ENCODE measurements at regions not wholly inside any gene's neighbourhood (a gene's known extent, or its start where the extent isn't known, plus 50 kb on each side); places are given as distances from the start of the nearest gene placed in this dataset.
"Not testable (repeated sequence)": the region's sequence is repeated elsewhere in the genome, so short reads cannot be mapped to it uniquely, and the experiment has no call there.

GRCh38 chr3:16013568-16013967, 160.9 kb upstream of the GALNT15 start:
- Histone ChIP-seq H3K4me3 (no peak overlapping the region), H3K27me3 (no peaks in the 10 kb centered on the region), H3K9me3 (no peaks in the 10 kb centered on the region), H3K27ac (no peak overlapping the region), H3K36me3 (no peaks in the 10 kb centered on the region), H3K4me1 (no peaks in the 10 kb centered on the region)
- WGBS, 2 donors (ENCODE audit: low coverage in 1 of 2) = 67 to 69% methylated on average over 2 of the region's 2 CpGs
- TF ChIP-seq EP300 (IDR thresholded peaks at IDR 0.05) (no peak), POLR2A (IDR thresholded peaks at IDR 0.05) (no peak), CTCF (IDR thresholded peaks at IDR 0.05) (no peak), POLR2AphosphoS5 (IDR thresholded peaks at IDR 0.05) (no peak)
- ATAC-seq = no peak

GRCh38 chr3:16021801-16022200, 152.7 kb upstream of the GALNT15 start:
- not testable (repeated sequence) for ATAC-seq, H3K4me3 ChIP-seq, H3K27ac ChIP-seq, H3K27me3 ChIP-seq, H3K36me3 ChIP-seq, H3K9me3 ChIP-seq, H3K4me1 ChIP-seq
- 85% methylated on average over 3 of the region's 4 CpGs; no CpG with 5 or more reads in 1 of the 2 donors for WGBS, 2 donors (ENCODE audit: low coverage in 1 of 2)

DNA sequence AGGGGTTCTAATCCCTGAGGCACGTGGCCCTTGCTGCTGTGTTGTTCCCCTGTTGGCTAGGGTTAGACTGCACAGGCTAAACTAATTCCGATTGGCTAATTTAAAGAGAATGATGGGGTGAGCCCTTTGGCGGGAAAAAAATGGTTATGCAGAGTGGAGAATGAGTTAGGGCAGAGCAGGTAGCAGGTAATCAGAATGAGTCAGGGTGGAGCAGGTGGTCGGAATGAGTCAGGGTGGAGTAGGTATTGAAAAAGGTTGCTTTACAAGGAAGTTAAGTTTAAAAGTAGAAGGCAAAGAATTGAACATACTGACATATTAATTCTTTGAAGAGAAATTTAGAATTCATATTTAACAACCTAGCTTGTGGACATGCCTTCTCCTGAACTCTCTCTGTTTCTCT, 150.6 kb upstream of the GALNT15 start:
- not testable (repeated sequence) for H3K9me3 ChIP-seq, H3K27me3 ChIP-seq, ATAC-seq, H3K36me3 ChIP-seq, H3K4me3 ChIP-seq, H3K27ac ChIP-seq, H3K4me1 ChIP-seq
- 67 to 85% methylated on average over 1 to 2 of the region's 4 CpGs for WGBS, 2 donors (ENCODE audit: low coverage in 1 of 2)

DNA sequence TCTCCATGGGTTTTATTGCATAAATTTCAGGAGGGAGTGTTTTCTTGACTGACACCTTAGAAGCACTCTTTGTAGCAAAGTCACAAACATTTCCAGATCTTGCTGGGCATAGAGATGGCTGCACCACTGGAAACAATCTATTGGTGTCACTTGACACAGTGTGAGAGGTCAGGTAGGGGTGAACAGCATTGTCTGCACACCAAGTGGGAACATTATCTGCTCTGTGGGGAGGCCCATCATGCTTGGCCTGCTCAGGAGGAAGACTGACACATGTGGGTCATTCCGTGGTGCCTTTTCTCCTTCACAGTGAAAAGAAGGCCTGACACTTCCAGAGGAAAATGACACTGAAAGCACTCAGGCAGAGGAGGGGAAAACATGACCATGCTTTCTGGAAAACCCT, 149.9 kb upstream of the GALNT15 start:
- Histone ChIP-seq H3K4me1 (no peaks in the 10 kb centered on the region), H3K36me3 (no peaks in the 10 kb centered on the region), H3K27me3 (no peaks in the 10 kb centered on the region), H3K4me3 (no peak overlapping the region), H3K9me3 (no peaks in the 10 kb centered on the region), H3K27ac (no peak overlapping the region)
- no peak for TF ChIP-seq POLR2A (IDR thresholded peaks at IDR 0.05)
- no peak for TF ChIP-seq CTCF (IDR thresholded peaks at IDR 0.05)
- TF ChIP-seq POLR2AphosphoS5 (IDR thresholded peaks at IDR 0.05) = no peak
- TF ChIP-seq EP300 (IDR thresholded peaks at IDR 0.05) = no peak
- WGBS, 2 donors (ENCODE audit: low coverage in 1 of 2) = 31 to 75% methylated on average over 1 of the region's 1 CpG
- ATAC-seq = no peak

DNA sequence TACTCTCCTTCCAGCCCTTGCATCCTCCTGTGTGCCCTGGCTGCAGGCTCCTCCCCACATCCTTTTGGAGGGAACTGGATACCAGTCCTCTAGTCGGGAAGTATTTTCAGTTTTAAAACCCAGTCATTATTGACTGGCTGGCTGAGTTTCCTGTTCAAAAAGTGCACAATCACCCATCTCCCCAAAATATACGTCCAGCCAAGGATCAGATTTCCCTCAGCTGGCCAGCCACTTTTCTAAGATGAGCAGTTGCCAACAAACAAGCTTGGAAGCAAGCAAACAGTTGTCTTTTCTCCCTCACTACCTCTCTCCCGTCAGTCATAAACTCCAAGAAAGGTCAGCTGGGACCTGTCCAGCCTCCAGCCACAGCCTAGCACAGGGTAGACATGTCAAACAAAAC, 147.7 kb upstream of the GALNT15 start:
- H3K4me1 ChIP-seq = no peaks in the 10 kb centered on the region
- no peak overlapping the region for H3K27ac ChIP-seq
- 13 to 43% methylated on average over 1 to 3 of the region's 3 CpGs for WGBS, 2 donors (ENCODE audit: low coverage in 1 of 2)
- no peaks in the 10 kb centered on the region for H3K27me3 ChIP-seq
- ATAC-seq = no peak
- no peak for TF ChIP-seq POLR2A (IDR thresholded peaks at IDR 0.05)
- TF ChIP-seq POLR2AphosphoS5 (IDR thresholded peaks at IDR 0.05) = no peak
- no peak for TF ChIP-seq EP300 (IDR thresholded peaks at IDR 0.05)
- TF ChIP-seq CTCF (IDR thresholded peaks at IDR 0.05) = no peak
- no peaks in the 10 kb centered on the region for H3K9me3 ChIP-seq
- no peaks in the 10 kb centered on the region for H3K36me3 ChIP-seq
- no peak overlapping the region for H3K4me3 ChIP-seq

- Histone ChIP-seq H3K9me3 (no peaks in the 10 kb centered on the region), H3K4me1 (no peaks in the 10 kb centered on the region), H3K36me3 (no peaks in the 10 kb centered on the region), H3K4me3 (no peak overlapping the region), H3K27me3 (no peaks in the 10 kb centered on the region), H3K27ac (no peak overlapping the region)
- WGBS, 2 donors (ENCODE audit: low coverage in 1 of 2) = 56 to 72% methylated on average over 2 of the region's 2 CpGs
- TF ChIP-seq CTCF (IDR thresholded peaks at IDR 0.05) (no peak), POLR2AphosphoS5 (IDR thresholded peaks at IDR 0.05) (no peak), POLR2A (IDR thresholded peaks at IDR 0.05) (no peak), EP300 (IDR thresholded peaks at IDR 0.05) (no peak)
- ATAC-seq = no peak
Observed at GRCh38 chr3:16028604-16029003, 145.9 kb upstream of the GALNT15 start.
